Hematopoietic multipotent progenitor cell treated with erythropoietin and hydrocortisone succinate and interleukin-3 and kit ligand, for 8 days (in vitro differentiated cells): ENCODE measurements at regions not wholly inside any gene's neighbourhood (a gene's known extent, or its start where the extent isn't known, plus 50 kb on each side); places are given as distances from the start of the nearest gene placed in this dataset.

ENCODE experiments used
- DNase-seq: peaks from one replicate; pipeline ENCODE4 v3.0.0-alpha.2; 2015

DNA sequence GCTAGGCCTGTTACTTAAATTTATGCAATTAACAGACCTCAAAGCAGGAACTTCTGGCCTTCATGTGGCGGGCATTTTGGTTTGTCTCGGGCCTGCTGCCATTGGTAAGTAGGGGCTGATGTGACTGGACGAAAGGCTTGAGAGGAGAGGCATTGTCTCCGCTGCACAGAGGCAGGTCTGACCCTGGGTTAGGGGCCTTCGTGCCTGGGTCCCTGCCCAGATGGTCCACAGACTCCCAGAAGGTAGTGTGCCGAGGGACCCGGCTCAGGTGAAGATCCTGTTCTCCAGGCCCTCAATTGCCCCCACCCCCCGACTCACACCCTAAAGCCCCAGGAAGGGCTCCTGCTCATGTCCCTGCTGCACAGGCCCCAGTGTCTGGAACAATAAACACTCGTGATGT lies 764.9 kb downstream of the TMEM182 start:
- DNase-seq: no peak

DNA sequence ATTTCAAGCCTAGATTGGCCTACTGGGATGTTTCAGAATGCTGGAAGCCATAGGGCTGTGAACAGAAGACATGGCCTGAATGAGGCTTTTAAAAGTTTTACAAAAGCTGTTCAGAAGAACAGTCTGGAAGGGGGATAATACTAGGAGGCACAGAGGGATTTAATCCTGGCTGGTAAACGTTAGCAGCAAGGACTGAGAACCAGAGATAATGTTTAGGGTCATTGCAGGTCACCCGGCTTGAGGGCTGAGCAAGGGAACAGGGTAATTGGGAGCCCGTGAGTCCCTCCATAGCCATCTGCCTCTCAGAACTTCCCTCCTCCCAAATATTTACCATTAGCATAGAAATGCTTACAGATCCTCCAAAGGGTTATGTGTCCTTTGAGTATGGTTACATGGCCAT lies 765.4 kb downstream of the TMEM182 start:
- DNase-seq: no peak

DNA sequence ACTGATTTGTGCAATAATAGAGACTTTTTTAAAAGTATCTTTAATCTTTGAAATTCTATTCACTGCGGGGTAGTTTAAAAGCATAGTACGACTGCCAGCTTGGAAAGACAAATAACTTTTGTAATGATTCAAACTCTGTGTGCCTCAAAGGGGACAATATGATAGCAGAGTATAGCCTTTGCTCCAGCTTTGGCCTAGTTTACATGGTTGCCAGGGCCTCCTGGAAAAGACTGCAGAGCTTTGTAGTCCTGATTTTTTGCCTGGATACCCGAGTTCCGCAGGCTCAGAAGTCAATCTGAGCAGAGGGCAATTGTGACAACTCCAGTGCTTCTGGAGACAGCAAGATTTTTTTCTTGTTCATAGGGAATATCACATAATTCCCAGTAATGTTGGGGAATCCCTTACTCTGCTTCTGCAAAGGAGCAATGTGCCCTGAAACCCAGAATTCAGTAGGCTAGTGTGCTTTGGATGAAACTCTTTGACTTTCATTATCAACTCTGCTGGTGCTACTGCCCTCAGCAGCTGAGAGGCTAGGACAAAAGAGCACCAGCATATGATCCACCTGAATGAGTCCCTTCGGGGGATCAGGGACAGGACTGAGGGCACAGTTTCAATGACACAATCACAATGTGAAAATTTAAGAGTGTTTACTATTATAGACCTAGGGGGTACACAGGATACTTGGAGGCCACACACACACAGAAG lies 768.1 kb downstream of the TMEM182 start:
- no peak for DNase-seq

DNA sequence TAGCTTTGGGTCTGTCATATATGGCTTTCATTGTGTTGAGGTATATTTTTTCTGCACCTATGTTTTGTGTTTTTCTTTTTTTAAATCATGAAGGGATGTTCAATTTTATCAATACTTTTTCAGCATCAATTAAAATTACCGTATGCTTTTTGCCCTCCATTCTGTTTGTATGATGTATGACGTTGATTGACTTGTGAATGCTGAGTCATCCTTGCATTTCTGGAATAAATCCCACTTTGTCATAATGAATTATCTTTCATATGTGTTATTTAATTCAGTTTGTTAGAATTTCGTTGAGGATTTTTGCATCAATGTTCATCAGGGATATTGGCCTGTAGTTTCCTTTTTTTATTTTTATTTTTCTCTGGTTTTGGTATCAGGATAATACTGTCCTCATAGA lies 790.9 kb downstream of the TMEM182 start:
- no peak for DNase-seq

DNA sequence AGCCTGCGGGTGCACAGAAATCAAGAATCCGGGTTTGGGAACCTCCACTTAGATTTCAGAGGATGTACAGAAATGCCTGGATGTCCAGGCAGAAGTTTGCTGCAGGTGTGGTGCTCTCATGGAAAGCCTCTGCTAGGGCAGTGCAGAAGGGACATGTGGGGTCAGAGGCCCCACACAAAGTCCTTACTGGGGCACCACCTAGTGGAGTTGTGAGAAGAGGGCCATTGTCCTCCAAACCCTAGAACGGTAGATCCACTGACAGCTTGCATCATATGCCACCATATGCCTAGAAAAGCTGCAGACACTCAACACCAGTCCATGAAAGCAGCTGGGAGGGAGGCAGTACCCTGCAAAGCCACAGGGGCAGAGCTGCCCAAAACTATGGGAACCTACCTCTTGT lies 833.0 kb downstream of the TMEM182 start:
- no peak for DNase-seq

DNA sequence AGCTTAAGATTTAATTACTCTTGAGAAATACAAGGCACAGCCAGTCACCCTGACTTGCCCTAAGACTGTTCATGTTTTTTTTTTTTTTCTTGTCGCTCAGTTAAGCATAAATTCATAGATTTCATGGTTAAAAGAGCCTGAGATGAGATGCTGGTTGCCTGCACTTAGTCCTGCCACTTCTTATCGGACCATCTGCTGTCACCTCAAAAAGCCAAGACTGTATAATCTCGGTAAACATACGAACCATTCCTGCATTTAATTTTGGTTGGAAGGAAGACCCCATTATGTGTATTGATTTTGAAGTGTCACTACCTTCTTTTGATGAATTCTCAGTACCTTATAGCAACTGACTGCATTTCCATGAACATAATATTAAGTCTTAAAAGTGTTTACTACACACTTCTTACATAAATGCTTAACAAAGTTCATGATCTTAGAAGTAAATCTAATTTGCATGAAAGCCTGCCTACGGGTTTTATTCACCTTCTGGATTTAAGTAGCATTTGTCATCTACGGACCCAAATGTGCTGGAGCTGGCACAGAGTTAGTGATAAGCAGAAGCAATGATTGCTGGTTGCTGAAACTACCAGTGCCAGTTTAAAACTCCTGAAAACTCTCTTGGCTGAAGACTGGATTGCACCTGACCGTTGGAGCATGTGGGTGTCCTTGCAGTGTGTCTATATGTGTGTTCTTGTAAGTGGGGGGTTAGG lies 843.4 kb downstream of the TMEM182 start:
- DNase-seq: no peak

DNA sequence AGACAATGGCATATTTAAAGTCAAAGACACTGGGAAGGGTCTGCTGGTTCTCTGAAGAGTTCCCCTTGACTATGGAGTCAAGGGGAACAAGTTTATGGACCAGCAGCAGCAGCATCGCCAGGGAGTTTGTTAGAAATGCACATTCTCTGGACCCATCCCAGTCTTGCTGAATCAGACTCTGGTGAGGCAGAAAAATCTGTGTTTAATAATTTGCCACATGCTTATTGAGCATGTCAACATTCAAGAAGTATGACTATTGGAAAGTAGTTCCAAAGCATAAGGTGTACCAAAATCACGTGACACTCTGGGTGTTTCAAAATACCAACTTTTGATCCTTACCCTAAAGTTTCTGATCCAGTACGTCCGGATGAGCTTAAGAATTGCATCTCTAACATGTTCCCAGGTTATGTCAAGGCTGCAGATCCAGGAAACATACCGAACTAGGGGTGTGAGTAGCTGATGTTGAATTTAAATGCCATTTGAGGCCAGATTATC lies 853.8 kb downstream of the TMEM182 start:
- no peak for DNase-seq

DNA sequence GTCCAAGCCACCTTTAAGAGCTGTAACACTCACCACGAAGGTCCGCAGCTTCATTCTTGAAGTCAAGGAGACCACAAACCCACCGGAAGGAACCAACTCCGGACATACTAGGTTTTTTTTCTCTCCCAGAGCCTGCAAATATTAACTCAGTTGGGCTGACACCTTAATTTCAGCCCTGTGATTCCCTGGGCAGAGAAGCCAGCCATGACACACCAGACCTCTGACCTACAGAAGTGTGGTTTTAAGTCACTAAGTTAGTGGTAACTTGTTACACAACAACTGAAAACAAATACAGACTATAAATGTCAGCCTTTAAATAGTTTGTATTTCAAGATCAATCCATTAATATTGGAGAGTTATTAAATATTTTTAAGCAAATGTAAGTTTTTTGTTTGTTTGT lies 855.1 kb downstream of the TMEM182 start:
- no peak for DNase-seq

DNA sequence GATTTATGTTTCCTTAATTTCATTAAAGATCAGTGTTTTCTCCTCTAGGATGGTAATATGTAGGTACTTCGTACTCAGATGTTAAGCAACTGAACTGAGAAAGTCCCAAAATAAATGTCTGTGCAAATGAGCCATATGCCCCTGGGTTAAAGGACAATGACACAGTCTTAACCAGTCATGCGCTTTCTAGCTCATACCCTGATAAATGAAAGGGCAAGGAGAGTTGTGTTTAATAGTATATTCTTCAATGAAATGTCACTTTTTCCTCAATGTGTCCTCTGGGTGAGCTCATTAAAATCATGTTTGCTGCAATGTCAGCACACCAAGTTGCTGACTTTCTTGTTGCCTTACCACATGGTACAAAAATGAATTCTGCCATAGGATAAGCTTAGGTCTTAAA lies 856.3 kb downstream of the TMEM182 start:
- DNase-seq: no peak

DNA sequence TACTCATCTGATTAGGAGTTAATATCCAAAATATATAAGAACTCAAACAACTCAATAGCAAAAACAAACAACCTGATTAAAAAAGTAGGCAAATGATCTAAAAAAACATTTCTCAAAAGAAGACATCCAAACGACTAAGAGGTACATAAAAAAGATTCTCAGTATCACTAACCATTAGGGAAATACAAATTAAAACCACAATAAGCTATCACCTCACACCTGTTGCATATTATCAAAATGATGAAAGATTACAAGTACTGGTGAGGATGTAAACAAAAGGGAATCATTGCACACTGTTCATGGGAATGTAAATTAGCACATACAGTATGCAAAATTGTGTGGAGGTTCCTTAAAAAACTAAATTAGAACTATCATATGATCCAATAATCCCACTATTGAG lies 865.5 kb downstream of the TMEM182 start:
- no peak for DNase-seq

DNA sequence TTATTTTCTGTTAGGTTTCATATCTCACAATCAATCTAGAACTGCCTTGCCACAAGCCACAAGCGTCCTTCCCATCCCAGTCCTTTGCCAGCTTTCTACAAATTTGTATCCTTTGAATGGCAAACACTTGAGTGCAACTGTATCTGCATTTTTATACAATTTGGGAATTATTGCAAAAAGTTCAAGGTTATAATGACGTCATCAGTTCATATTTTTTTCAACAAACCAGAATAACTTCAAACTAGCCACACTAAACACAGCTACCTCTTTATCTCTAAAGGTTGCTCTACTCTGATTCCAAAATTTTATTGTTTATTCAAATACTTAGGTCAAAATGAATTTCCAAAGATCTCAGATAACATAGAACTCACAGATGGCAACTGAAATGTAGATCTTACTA lies 877.1 kb downstream of the TMEM182 start:
- DNase-seq: no peak

DNA sequence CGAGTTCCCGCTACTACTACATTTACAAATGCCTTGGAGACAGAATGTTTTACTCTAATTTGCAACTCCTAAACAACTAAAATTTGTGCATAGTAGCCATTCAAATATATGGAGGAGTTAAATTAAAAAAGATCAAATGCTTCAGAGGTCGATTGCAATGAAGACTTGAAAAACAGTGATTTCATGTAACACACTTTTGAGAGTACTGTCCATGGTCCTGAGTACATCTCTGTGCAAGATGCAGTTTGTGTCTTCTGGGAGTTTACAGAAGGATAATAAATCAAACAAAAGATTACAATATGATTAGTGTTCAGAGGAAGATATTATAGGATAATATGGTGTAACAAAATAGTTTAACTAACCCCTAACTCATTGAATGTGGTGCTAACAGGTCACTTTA lies 894.7 kb downstream of the TMEM182 start:
- no peak for DNase-seq

DNA sequence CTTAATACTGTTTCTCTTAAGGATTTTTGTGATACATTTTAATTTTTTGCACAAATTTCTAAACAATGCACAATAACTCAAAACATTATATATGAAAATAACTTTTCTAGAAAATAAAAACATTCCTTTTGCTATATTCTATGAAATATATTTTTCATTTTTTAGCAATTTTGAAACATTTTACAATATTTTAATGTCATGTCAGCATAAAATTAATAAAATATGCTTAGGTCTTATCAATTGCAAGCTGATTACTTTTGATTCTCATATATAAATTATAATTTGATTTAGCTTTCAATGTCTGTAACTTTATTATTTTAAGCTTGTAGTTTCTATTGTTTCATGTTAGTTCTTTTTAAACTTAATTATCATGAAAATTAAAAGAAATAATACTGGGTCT lies 898.7 kb downstream of the TMEM182 start:
- no peak for DNase-seq

DNA sequence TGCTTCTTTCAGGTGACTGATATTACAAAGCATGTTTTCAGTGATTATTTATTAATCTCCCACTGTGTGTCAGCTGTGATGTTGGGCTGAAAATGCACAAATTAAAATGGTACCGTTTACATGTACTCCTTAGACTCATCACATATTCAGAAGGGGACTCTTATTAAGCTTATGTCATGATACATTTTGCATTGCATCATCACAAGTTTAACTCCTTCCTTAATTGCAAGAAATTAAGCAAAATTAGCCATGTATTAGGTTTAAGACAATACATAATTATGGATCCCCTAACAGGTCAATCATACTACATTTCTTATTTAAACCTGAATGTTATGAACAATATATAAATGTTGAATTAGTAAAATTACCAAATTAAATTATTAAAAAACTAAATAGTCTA lies 899.1 kb downstream of the TMEM182 start:
- no peak for DNase-seq

DNA sequence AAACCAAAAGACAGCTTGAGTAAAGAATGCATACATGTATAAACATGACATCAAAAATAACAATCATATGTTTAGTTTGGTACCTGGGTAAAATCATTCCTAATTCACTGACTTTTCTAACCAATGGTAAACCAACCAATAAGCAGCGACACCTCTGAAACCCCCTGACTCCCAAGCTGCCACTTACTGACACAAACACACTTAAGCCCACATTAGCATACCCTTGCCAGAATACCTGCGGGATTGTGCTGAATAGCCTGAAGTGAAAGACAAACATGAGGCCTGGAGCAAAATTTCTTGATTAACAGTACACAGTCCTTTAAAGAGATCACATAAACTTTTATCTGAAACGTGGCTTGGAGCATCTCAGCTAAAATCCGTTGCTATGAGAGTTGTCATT lies 902.9 kb downstream of the TMEM182 start:
- DNase-seq: no peak

DNA sequence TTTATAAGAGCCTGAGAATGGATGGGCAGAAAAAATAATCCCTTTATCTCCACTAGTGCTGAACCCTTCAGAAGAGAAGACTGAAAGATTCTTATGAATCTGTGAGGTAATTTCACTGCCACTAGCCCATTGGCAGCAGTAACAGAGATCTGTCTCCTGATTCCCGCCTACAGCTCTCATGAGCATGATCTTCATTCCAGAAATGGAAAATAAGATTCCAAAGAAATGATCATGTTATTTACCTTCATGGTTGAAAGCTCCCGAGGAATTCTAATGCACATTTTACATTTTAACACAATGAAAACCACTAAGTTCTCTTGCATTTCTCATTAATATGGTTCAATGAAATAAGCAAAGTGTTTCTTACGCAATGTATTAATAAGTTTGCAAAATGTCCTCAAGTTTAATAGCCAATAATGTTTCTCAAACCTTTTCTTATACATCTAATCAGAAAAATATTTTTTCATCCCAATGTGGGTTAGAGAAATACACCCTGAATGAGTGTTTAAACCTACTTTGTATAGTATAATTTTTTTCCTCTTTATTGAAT lies 905.6 kb downstream of the TMEM182 start:
- DNase-seq: no peak

DNA sequence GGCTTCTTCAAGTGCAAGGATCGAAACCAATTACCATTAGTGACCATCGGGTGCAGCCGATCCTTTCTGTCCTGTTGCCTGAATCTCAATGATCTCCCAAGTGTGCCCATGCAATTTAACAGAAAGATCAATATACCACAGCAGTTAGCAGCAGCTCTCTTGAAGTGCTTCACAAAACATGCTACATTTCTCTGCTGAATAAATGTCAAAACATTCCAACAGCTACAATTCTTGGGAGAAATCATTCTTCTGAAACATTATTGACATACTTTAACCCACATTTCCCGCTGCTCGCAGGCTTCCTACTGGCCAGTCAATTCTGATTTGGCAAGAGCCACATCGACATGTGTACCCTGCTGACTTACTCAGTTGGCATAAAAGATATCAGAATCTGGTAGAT lies 907.7 kb downstream of the TMEM182 start:
- no peak for DNase-seq
